Activated CD4-positive, alpha-beta memory T cell treated with anti-CD3 and anti-CD28 coated beads for 36 hours (primary cell): ENCODE measurements at regions not wholly inside any gene's neighbourhood (a gene's known extent, or its start where the extent isn't known, plus 50 kb on each side); places are given as distances from the start of the nearest gene placed in this dataset.
"Not testable (repeated sequence)": the region's sequence is repeated elsewhere in the genome, so short reads cannot be mapped to it uniquely, and the experiment has no call there.

ENCODE experiments used
- CTCF ChIA-PET: fragments of 350-600 bp; sonication (Branson Sonifier 250); formaldehyde crosslinking; loops from one replicate; lab custom pipeline; 2021; ENCODE audit warnings: antibody characterized with exemption, inconsistent platforms; lab: Charles Lee
- POLR2A ChIA-PET: fragments of 350-600 bp; sonication (Branson Sonifier 250); formaldehyde crosslinking; loops from one replicate; lab custom pipeline; 2021; ENCODE audit warnings: antibody characterized with exemption; lab: Charles Lee
- DNase-seq: peaks from one replicate; pipeline ENCODE4 v3.0.0-alpha.2; 2020
- H3K27ac Mint-ChIP-seq: one replicate; pipeline ENCODE4 v1.8.0; 2021; ENCODE audit warnings: mixed read lengths
- H3K27me3 Mint-ChIP-seq: one replicate; pipeline ENCODE4 v1.8.0; 2021; ENCODE audit warnings: mixed read lengths
- H3K36me3 Mint-ChIP-seq: one replicate; pipeline ENCODE4 v1.8.0; 2021; ENCODE audit warnings: mixed read lengths
- H3K4me1 Mint-ChIP-seq: one replicate; pipeline ENCODE4 v1.8.0; 2021; ENCODE audit warnings: low read depth, mixed read lengths
- H3K4me3 Mint-ChIP-seq: one replicate; pipeline ENCODE4 v1.8.0; 2021; ENCODE audit warnings: mild to moderate bottlenecking, mixed read lengths
- H3K9me3 Mint-ChIP-seq: one replicate; pipeline ENCODE4 v1.8.0; 2021; ENCODE audit warnings: mixed read lengths
- intact Hi-C: fragments of 100-400 bp; cut with micrococcal nuclease; formaldehyde crosslinking; loops from one replicate; pipeline ENCODE4 v1.15.1; 2023

DNA sequence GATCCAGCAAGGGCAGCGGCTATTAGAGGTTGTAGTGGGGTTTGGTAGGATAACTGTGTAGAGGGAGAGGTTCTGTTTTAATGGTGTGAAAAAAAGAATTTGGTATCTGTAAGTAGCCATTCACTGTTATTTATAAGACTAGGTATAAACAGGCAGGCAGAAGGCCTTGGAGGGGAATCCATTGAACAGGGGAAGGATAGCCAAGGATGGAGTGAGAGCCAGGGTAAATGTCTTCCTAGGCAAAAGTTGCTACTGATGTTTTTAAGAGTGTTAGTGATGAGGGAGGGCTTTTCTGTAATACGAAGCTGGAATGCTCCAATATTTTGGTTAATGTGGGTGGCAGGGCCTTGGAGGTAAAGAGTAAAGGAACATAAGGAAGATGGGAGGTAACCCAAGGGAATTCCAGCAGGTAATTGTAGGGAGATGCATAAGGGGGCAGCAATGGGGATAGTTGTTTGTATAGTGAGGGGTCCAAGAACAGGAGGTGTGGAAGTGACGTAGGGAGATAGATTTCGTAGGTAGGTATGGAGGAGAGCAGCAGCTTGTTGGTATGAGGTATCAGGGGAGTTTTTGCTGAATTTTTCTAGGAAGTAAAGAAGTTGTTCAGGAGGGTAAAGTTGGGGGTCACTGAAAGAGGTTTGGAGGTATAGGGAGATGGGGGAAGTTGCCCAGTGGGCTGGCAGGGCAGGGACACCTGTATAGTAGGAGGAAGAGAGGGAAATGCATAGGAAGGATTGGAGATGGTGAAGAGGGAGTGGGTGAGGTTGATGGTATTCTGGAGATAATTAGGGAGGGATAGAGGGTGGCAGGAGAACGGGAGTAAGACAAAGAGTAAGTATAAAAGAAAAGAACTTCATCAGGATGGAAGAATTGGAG is 752.4 kb upstream of the ADGRB3 start:
- no peak overlapping the region for H3K27ac Mint-ChIP-seq
- H3K27me3 Mint-ChIP-seq: no peaks in the 10 kb centered on the region
- no peak for DNase-seq
- POLR2A ChIA-PET: no interaction called here
- intact Hi-C loops: no loop called here
- H3K9me3 Mint-ChIP-seq: peaks cover 3% of the 10 kb centered on the region
- no peaks in the 10 kb centered on the region for H3K36me3 Mint-ChIP-seq
- CTCF ChIA-PET: no interaction called here
- H3K4me3 Mint-ChIP-seq: no peak overlapping the region
- H3K4me1 Mint-ChIP-seq: no peaks in the 10 kb centered on the region

DNA sequence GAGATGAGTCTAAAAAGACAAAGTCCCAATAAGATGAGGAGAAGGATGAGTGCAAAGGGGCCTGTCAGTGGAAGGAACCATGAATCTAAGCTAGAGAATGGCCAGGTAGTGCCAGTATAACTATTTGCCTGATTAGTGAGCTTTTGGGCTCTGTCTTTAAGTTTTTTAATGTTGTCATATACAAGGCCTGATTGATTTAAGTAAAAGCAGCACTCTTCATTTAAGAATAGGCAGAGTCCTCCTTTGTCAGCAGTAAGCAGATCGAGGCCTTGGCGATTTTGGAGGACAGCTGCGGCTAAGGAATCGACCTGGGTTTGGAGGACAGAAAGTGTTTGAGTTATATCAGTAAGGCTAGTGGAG is 753.4 kb upstream of the ADGRB3 start:
- no peaks in the 10 kb centered on the region for H3K27me3 Mint-ChIP-seq
- no peak for DNase-seq
- no peaks in the 10 kb centered on the region for H3K36me3 Mint-ChIP-seq
- intact Hi-C loops: no loop called here
- ChIA-PET POLR2A (no interaction called here), CTCF (no interaction called here)
- no peak overlapping the region for H3K27ac Mint-ChIP-seq
- no peaks in the 10 kb centered on the region for H3K4me1 Mint-ChIP-seq
- no peak overlapping the region for H3K4me3 Mint-ChIP-seq
- peaks cover 3% of the 10 kb centered on the region for H3K9me3 Mint-ChIP-seq

DNA sequence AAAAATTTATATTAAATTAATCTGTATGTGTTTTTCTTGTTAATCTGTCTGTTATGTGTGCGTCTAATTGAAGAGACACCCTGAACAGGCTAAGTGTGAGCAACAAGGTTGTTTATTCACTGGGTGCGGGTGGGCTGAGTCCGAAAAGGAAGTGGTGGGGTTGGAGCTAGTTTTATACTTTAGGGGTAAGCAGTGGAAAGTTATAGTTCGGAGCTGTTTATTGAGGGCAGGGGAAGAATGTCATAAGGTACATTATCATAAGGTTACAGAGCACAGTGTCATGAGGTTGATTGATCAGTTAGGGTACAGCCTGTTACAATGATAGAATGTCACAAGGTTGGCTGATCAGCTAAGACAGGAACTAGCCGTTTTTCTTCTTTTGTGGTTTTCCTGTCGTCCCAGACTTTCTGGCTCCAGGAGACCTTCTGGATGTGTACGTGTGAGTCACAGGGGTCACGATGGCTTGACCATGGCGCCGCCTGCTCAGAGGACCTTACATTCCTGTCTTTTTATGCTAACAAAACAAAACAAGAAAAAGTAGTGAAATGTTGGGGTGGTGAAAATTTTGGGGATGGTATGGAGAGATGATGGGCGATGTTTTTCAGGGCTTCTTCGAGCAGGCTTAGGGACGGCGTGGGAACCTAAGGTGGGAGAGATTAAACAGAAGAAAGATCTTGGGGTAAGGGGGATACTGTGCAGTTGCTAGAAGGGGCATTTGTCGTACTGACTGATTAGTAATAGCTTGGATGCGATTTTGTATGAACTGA is 754.0 kb upstream of the ADGRB3 start:
- POLR2A ChIA-PET: no interaction called here
- DNase-seq: no peak
- Mint-ChIP-seq H3K4me3 (no peak overlapping the region), H3K4me1 (no peaks in the 10 kb centered on the region), H3K9me3 (peaks cover 3% of the 10 kb centered on the region), H3K27ac (no peak overlapping the region), H3K27me3 (no peaks in the 10 kb centered on the region), H3K36me3 (no peaks in the 10 kb centered on the region)
- intact Hi-C loops: no loop called here
- CTCF ChIA-PET: no interaction called here

DNA sequence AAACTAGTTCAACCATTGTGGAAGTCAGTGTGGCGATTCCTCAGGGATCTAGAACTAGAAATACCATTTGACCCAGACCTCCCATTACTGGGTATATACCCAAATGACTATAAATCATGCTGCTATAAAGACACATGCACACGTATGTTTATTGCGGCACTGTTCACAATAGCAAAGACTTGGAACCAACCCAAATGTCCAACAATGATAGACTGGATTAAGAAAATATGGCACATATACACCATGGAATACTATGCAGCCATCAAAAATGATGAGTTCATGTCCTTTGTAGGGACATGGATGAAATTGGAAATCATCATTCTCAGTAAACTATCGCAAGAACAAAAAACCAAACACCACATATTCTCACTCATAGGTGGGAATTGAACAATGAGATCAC is 754.7 kb upstream of the ADGRB3 start:
- H3K27me3 Mint-ChIP-seq, DNase-seq, H3K27ac Mint-ChIP-seq, H3K9me3 Mint-ChIP-seq, H3K4me3 Mint-ChIP-seq, H3K4me1 Mint-ChIP-seq, CTCF ChIA-PET, intact Hi-C loops, POLR2A ChIA-PET, H3K36me3 Mint-ChIP-seq: not testable (repeated sequence)

DNA sequence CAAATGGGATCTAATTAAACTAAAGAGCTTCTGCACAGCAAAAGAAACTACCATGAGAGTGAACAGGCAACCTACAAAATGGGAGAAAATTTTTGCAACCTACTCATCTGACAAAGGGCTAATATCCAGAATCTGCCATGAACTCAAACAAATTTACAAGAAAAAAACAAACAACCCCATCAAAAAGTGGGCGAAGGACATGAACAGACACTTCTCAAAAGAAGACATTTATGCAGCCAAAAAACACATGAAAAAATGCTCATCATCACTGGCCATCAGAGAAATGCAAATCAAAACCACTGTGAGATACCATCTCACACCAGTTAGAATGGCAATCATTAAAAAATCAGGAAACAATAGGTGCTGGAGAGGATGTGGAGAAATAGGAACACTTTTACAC is 755.2 kb upstream of the ADGRB3 start:
- H3K4me3 Mint-ChIP-seq, H3K27ac Mint-ChIP-seq, H3K4me1 Mint-ChIP-seq, intact Hi-C loops, CTCF ChIA-PET, DNase-seq, H3K27me3 Mint-ChIP-seq, H3K36me3 Mint-ChIP-seq, H3K9me3 Mint-ChIP-seq, POLR2A ChIA-PET: not testable (repeated sequence)

DNA sequence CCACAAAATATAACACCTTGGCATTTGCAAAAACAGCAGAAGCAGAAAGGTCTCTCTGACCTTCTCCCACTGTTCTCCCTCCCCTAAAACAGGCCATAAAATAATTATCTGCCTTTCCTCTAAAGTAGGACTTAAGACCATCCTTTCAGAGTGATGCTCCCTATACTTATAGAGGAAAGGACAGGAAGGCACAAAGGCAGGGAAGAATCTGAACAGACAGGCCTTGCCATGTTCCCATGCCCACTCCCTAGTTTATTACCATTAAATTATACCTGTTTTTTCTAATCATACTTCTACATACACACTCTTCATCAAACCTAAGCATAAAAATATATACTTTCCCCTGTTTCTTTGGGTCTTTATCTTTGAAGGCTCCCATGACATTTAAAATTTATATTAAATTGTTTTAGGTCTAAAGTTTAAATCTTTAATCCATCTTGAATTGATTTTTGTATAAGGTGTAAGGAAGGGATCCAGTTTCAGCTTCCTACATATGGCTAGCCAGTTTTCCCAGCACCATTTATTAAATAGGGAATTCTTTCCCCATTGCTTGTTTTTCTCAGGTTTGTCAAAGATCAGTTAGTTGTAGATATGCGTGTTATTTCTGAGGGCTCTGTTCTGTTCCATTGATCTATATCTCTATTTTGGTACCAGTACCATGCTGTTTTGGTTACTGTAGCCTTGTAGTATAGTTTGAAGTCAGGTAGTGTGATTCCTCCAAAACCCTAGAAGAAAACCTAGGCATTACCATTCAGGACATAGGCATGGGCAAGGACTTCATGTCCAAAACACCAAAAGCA is 755.8 kb upstream of the ADGRB3 start:
- H3K4me1 Mint-ChIP-seq, H3K36me3 Mint-ChIP-seq, H3K27ac Mint-ChIP-seq, POLR2A ChIA-PET, CTCF ChIA-PET, intact Hi-C loops, H3K9me3 Mint-ChIP-seq, H3K27me3 Mint-ChIP-seq, H3K4me3 Mint-ChIP-seq, DNase-seq: not testable (repeated sequence)

DNA sequence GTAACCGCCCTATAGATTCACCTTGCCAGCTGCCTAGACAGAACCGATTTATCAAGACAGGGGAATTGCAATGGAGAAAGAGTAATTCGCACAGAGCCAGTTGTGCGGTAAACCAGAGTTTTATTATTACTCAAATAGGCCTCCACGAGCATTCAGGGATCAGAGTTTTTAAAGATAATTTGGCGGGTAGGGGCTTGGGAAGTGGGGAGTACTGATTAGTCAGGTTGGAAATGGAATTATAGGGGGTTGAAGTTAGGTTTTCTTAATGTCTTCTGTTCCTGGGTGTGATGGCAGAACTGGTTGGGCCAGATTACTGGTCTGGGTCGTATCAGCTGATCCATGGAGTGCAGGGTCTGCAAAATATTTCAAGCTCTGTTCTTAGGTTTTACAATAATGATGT is 756.9 kb upstream of the ADGRB3 start:
- H3K9me3 Mint-ChIP-seq, POLR2A ChIA-PET, H3K27me3 Mint-ChIP-seq, H3K4me3 Mint-ChIP-seq, CTCF ChIA-PET, H3K36me3 Mint-ChIP-seq, intact Hi-C loops, H3K4me1 Mint-ChIP-seq, H3K27ac Mint-ChIP-seq, DNase-seq: not testable (repeated sequence)

DNA sequence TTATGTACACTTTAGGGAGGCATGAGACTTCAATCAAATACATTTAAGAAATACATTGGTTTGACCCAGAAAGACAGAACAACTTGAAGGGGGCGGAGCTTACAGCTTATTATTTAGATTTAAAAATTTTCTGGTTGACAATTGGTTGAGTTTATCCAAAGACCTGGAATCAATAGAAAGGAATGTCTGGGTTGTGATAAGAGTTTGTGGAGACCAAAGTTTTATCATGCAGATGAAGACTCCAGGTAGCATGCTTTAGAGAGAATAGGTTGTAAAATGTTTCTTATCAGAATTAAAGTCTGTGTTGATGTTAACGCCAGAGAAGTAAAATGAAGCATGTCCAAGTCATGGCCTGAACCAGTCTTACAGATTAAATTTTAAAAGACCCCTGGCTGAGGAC is 757.8 kb upstream of the ADGRB3 start:
- no peak for DNase-seq
- Mint-ChIP-seq H3K4me3 (no peak overlapping the region), H3K9me3 (peaks cover 11% of the 10 kb centered on the region), H3K27me3 (no peaks in the 10 kb centered on the region), H3K27ac (no peak overlapping the region), H3K4me1 (no peaks in the 10 kb centered on the region), H3K36me3 (no peaks in the 10 kb centered on the region)
- intact Hi-C loops: no loop called here
- CTCF ChIA-PET: no interaction called here
- POLR2A ChIA-PET: no interaction called here

DNA sequence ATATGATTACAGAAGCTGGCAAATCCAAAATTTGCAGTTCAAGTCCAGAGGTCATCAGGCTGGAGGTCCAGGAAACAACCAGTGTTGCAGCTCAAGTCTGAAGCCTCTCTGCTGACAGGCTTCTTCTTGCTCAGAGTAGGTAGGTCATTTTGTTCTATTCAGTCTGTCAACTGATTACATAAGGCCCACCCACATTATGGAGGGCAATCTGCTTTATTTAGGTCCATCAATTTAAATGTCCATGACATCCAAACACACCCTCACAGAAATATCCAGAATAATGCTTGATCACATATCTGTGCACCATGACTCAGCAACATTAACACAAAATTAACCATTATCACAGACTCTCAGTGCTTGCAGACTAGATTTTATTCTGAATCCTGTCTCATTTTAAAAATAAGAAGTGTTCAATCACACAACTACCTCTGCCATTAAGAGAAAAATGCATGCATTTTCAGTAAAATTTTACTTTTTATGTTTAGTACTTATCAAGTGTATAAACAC is 759.2 kb upstream of the ADGRB3 start:
- no peak overlapping the region for H3K4me3 Mint-ChIP-seq
- no peak overlapping the region for H3K27ac Mint-ChIP-seq
- ChIA-PET CTCF (no interaction called here), POLR2A (no interaction called here)
- H3K27me3 Mint-ChIP-seq: no peaks in the 10 kb centered on the region
- intact Hi-C loops: no loop called here
- H3K4me1 Mint-ChIP-seq: no peaks in the 10 kb centered on the region
- H3K9me3 Mint-ChIP-seq: peaks cover 11% of the 10 kb centered on the region
- no peaks in the 10 kb centered on the region for H3K36me3 Mint-ChIP-seq
- DNase-seq: no peak

DNA sequence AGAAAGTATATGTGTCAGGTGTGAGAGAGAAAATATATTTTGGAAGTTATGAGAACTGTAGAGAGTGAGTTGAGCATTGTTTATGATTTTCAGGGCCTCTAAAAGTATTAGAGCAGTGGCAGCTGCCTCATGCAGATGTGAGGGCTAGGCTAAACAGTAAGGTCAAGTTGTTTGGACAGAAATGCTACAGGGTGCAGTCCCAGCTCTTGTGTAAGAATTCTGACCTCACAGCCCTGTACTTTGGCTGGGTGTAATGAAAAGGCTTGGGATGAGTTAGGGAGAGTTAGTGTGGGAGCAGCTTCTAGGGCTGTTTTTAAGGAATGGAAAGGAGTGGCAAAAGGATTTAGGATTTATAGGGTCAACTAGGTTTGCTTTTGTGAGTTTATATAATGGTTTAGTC is 764.8 kb upstream of the ADGRB3 start:
- Mint-ChIP-seq H3K4me3 (no peak overlapping the region), H3K9me3 (peaks cover 13% of the 10 kb centered on the region), H3K27me3 (no peaks in the 10 kb centered on the region), H3K27ac (no peak overlapping the region), H3K36me3 (no peaks in the 10 kb centered on the region), H3K4me1 (no peaks in the 10 kb centered on the region)
- ChIA-PET POLR2A (no interaction called here), CTCF (no interaction called here)
- DNase-seq: no peak
- intact Hi-C loops: no loop called here

DNA sequence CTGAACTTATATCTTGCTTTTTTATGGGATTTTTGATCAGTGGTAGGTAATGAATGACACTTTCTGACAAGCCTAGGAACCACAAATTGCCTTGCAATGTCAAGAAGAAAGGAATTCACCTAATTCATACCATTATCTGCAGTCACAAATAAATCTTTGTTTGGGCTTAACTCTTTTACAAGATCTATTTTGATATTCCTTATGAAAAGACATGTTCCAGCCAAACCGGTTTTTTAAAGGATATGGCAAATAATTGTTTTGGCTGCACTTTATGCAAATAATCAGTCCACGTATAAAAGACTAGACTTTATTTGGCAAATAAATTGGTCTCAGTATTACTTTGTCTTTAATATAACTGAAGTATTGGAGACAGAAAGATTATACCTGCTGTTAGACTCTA is 771.7 kb upstream of the ADGRB3 start:
- intact Hi-C loops: no loop called here
- CTCF ChIA-PET: no interaction called here
- POLR2A ChIA-PET: no interaction called here

DNA sequence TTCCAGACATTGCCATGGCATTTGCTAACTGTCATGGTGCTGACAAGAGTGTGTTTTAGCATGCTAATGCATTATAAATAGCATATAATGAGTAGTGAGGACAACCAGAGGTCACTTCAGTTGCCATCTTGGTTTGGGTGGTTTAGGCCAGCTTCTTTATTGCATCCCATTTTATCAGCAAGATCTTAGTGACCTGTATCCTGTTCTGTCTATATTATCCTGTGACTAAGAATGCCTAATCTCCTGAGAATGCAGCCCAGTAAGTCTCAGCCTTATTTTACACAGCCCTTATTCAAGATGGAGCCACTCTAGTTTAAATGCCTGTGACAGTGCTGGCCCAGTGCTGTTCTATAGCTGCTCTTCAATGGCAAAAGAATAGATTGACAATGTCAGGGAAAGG is 781.0 kb upstream of the ADGRB3 start:
- Mint-ChIP-seq H3K4me3 (no peak overlapping the region), H3K27ac (no peak overlapping the region), H3K27me3 (no peaks in the 10 kb centered on the region), H3K36me3 (no peaks in the 10 kb centered on the region), H3K9me3 (peaks cover 6% of the 10 kb centered on the region), H3K4me1 (no peaks in the 10 kb centered on the region)
- intact Hi-C loops: no loop called here
- no peak for DNase-seq
- ChIA-PET CTCF (no interaction called here), POLR2A (no interaction called here)

More for the DNA sequence above, 771.7 kb upstream of the ADGRB3 start:
- H3K36me3 Mint-ChIP-seq: no peaks in the 10 kb centered on the region
- no peak for DNase-seq
- no peak overlapping the region for H3K27ac Mint-ChIP-seq
- H3K27me3 Mint-ChIP-seq: no peaks in the 10 kb centered on the region
- peaks cover 5% of the 10 kb centered on the region for H3K9me3 Mint-ChIP-seq
- no peaks in the 10 kb centered on the region for H3K4me1 Mint-ChIP-seq
- no peak overlapping the region for H3K4me3 Mint-ChIP-seq
